GM23338 (cell line): ENCODE measurements at regions not wholly inside any gene's neighbourhood (a gene's known extent, or its start where the extent isn't known, plus 50 kb on each side); places are given as distances from the start of the nearest gene placed in this dataset.

Source experiments
- ATAC-seq: fragments of 200-7000 bp; cut with Tn5 transposase; 3 replicates; pipeline ENCODE4 v1.9.1; 2020
- DNase-seq: peaks from one replicate; pipeline ENCODE4 v3.0.0-alpha.2; 2015; ENCODE audit warnings: low spot score
- H2AFZ ChIP-seq: fragments of 200-600 bp; sonication (generic); 2 replicates; pipeline ENCODE4 v1.8.0; 2016; ENCODE audit warnings: antibody characterized with exemption, mild to moderate bottlenecking, moderate library complexity
- H3F3A ChIP-seq: fragments of 200-600 bp; sonication (generic); replicated peaks from 2 replicates; pipeline ENCODE4 v1.8.0; 2017; ENCODE audit warnings: antibody characterized with exemption, mixed run types, low read depth
- H3K27ac ChIP-seq: fragments of 200-600 bp; sonication (generic); 2 replicates; pipeline ENCODE4 v1.6.1; 2016; ENCODE audit warnings: low read depth
- H3K27me3 ChIP-seq: fragments of 200-600 bp; sonication (generic); 2 replicates; pipeline ENCODE4 v1.8.0; 2016; ENCODE audit warnings: mild to moderate bottlenecking, mixed run types, moderate library complexity; ENCODE audit not compliant: insufficient read depth
- H3K36me3 ChIP-seq: fragments of 200-600 bp; sonication (generic); 2 replicates; pipeline ENCODE4 v1.8.0; 2016; ENCODE audit warnings: mild to moderate bottlenecking; ENCODE audit not compliant: insufficient read depth
- H3K4me1 ChIP-seq: fragments of 200-600 bp; sonication (generic); 2 replicates; pipeline ENCODE4 v1.8.0; 2016; ENCODE audit warnings: mild to moderate bottlenecking, moderate library complexity; ENCODE audit not compliant: insufficient read depth
- H3K4me2 ChIP-seq: fragments of 200-600 bp; sonication (generic); 2 replicates; pipeline ENCODE4 v1.7.1; 2017; ENCODE audit warnings: mixed run types
- H3K4me3 ChIP-seq: fragments of 200-600 bp; sonication (generic); 2 replicates; pipeline ENCODE4 v1.6.1; 2016; ENCODE audit warnings: mixed run types
- H3K79me2 ChIP-seq: fragments of 200-600 bp; sonication (generic); replicated peaks from 2 replicates; pipeline ENCODE4 v1.8.0; 2017; ENCODE audit warnings: mild to moderate bottlenecking; ENCODE audit not compliant: insufficient read depth
- H3K9me2 ChIP-seq: fragments of 200-600 bp; sonication (generic); 2 replicates; pipeline ENCODE4 v1.8.0; 2017; ENCODE audit not compliant: insufficient read depth
- H4K20me1 ChIP-seq: fragments of 200-600 bp; sonication (generic); replicated peaks from 2 replicates; pipeline ENCODE4 v1.8.0; 2017; ENCODE audit warnings: mild to moderate bottlenecking; ENCODE audit not compliant: insufficient read depth
- H3K27ac Mint-ChIP-seq: 2 replicates; pipeline ENCODE4 v1.8.0; 2020; ENCODE audit warnings: inconsistent platforms, mild to moderate bottlenecking, moderate library complexity, mixed read lengths
- H3K27me3 Mint-ChIP-seq: 3 replicates; pipeline ENCODE4 v1.8.0; 2022; ENCODE audit warnings: low read depth, mild to moderate bottlenecking, moderate library complexity, mixed read lengths, inconsistent platforms; ENCODE audit not compliant: insufficient read depth, poor library complexity
- H3K36me3 Mint-ChIP-seq: 3 replicates; pipeline ENCODE4 v1.8.0; 2021; ENCODE audit warnings: low read depth, mild to moderate bottlenecking, inconsistent platforms, moderate library complexity, mixed read lengths
- H3K4me1 Mint-ChIP-seq: 3 replicates; pipeline ENCODE4 v1.8.0; 2020; ENCODE audit warnings: mild to moderate bottlenecking, inconsistent platforms, mixed read lengths
- H3K4me3 Mint-ChIP-seq: 3 replicates; pipeline ENCODE4 v1.8.0; 2021; ENCODE audit warnings: moderate library complexity, mild to moderate bottlenecking, inconsistent platforms, mixed read lengths
- H3K9me3 Mint-ChIP-seq: 3 replicates; pipeline ENCODE4 v1.8.0; 2020; ENCODE audit warnings: moderate library complexity, mild to moderate bottlenecking, inconsistent platforms, mixed read lengths
- CREB1 ChIP-seq: fragments of 250-450 bp; sonication (Bioruptor Pico); IDR thresholded peaks from 2 replicates; pipeline ENCODE4 v1.5.0; 2020; ENCODE audit warnings: low read depth, mild to moderate bottlenecking, moderate library complexity
- CTCF ChIP-seq, 2 experiments: fragments of 200-600 bp in 1 of 2; sonication (generic) in 1 of 2; conservative IDR thresholded peaks; 2 replicates each; pipeline versions ENCODE4 v1.5.1 to v1.6.1; 2016 to 2017; ENCODE audit warnings: antibody characterized with exemption in 2 of 2, low read depth in 2 of 2, mild to moderate bottlenecking in 2 of 2, moderate library complexity in 1 of 2
- ETS1 ChIP-seq: IDR thresholded peaks from 2 replicates; pipeline ENCODE4 v1.6.1; 2016; ENCODE audit warnings: antibody characterized with exemption
- EZH2 ChIP-seq: fragments of 200-600 bp; sonication (generic); IDR thresholded peaks from one replicate; pipeline ENCODE4 v1.8.0; 2017; ENCODE audit warnings: antibody characterized with exemption, mild to moderate bottlenecking, low read depth; ENCODE audit not compliant: unreplicated experiment
- EZH2phosphoT487 ChIP-seq: fragments of 200-600 bp; sonication (generic); IDR thresholded peaks from one replicate; pipeline ENCODE4 v1.8.1; 2018; ENCODE audit warnings: antibody characterized with exemption; ENCODE audit not compliant: unreplicated experiment
- JUNB ChIP-seq: IDR thresholded peaks from one replicate; pipeline ENCODE4 v1.6.1; 2016; ENCODE audit warnings: antibody characterized with exemption; ENCODE audit not compliant: unreplicated experiment
- NANOG ChIP-seq: IDR thresholded peaks from 2 replicates; pipeline ENCODE4 v1.6.1; 2016; ENCODE audit warnings: antibody characterized with exemption, borderline replicate concordance
- POLR2AphosphoS5 ChIP-seq: IDR thresholded peaks from 2 replicates; pipeline ENCODE4 v1.6.1; 2016; ENCODE audit warnings: antibody characterized with exemption, low read depth
- REST ChIP-seq: IDR thresholded peaks from one replicate; pipeline ENCODE4 v1.6.1; 2018; ENCODE audit warnings: antibody characterized with exemption; ENCODE audit not compliant: unreplicated experiment
- STAT1 ChIP-seq: IDR thresholded peaks from one replicate; pipeline ENCODE4 v1.6.1; 2016; ENCODE audit warnings: antibody characterized with exemption; ENCODE audit not compliant: unreplicated experiment
- ZNF114 ChIP-seq: fragments of 250-450 bp; sonication (Bioruptor Pico); IDR thresholded peaks from 2 replicates; pipeline ENCODE4 v1.5.0; 2020; ENCODE audit warnings: mild to moderate bottlenecking, moderate library complexity
- ZNF331 ChIP-seq: fragments of 250-450 bp; sonication (Bioruptor Pico); IDR thresholded peaks from 2 replicates; pipeline ENCODE4 v1.5.0; 2020; ENCODE audit warnings: low read depth, mild to moderate bottlenecking, moderate library complexity
- ZNF462 ChIP-seq: fragments of 250-450 bp; sonication (Bioruptor Pico); IDR thresholded peaks from 2 replicates; pipeline ENCODE4 v1.5.0; 2020; ENCODE audit warnings: mild to moderate bottlenecking, moderate library complexity

- TF ChIP-seq CTCF (conservative IDR thresholded peaks at IDR 0.05; ENCODE audit: low read depth in 2 of 2): no peak
- TF ChIP-seq POLR2AphosphoS5: no peak
- TF ChIP-seq ZNF114 (CRISPR knock-in tag): no peak
- no peak for TF ChIP-seq EZH2phosphoT487
- TF ChIP-seq EZH2: no peak
- no peak for TF ChIP-seq CREB1 (CRISPR knock-in tag)
- no peak for TF ChIP-seq ZNF462 (CRISPR knock-in tag)
- TF ChIP-seq ZNF331 (CRISPR knock-in tag): no peak
- no peak for TF ChIP-seq STAT1
- no peak for TF ChIP-seq REST
- no peak for TF ChIP-seq JUNB
- no peak for TF ChIP-seq ETS1
- no peak for TF ChIP-seq NANOG
- no peak for ATAC-seq
- Histone ChIP-seq H3F3A (no peaks in the 10 kb centered on the region), H3K79me2 (no peaks in the 10 kb centered on the region), H3K4me2 (no peak overlapping the region), H2AFZ (no peak overlapping the region; the same call in 1 of the 2 replicates), H4K20me1 (no peaks in the 10 kb centered on the region), H3K36me3 (no peaks in the 10 kb centered on the region), H3K4me3 (no peak overlapping the region), H3K4me1 (no peaks in the 10 kb centered on the region), H3K9me2 (no peaks in the 10 kb centered on the region), H3K27ac (no peak overlapping the region), H3K27me3 (no peaks in the 10 kb centered on the region)
- Mint-ChIP-seq H3K27ac (no peak overlapping the region), H3K4me3 (no peak overlapping the region), H3K27me3 (no peaks in the 10 kb centered on the region), H3K4me1 (no peaks in the 10 kb centered on the region), H3K36me3 (no peaks in the 10 kb centered on the region), H3K9me3 (peaks cover 5% of the 10 kb centered on the region; the same call in 1 of the 3 replicates)
- no peak for DNase-seq
Measured at GRCh38 chr5:7117961-7118360, 278.0 kb upstream of the ADCY2 start.
